ENCODE measurements at regions not wholly inside any gene's neighbourhood (a gene's known extent, or its start where the extent isn't known, plus 50 kb on each side); places are given as distances from the start of the nearest gene placed in this dataset.
"Not testable (repeated sequence)": the region's sequence is repeated elsewhere in the genome, so short reads cannot be mapped to it uniquely, and the experiment has no call there.

DNA sequence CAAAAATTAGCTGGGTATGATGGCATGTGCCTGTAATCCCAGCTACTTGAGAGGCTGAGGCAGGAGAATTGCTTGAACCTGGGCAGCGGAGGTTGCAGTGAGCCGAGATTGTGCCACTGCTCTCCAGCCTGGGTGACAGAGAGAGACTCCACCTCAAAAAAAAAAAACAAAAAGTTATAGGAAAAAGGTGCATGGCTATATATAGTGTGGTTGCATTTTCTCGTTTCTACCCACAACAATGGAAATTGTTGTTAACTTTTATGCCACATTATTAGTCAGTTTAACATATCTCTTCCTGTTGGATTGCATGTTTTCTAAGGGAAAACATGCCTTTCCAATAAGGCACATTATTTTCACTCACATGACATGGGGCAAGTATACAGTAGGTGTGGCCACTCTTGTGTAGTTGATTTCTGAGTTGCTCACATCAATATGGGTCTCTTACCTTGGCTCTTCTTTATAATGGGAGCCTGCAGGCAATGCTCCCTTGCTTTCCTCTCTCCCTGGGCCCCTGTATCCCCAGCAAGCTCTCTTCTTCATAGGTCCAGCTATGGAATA, 610.0 kb downstream of the RNF144A start:
- Mint-ChIP-seq H3K4me1 (ENCODE audit: low read depth) (no peaks in the 10 kb centered on the region), H3K27me3 (no peaks in the 10 kb centered on the region), H3K36me3 (ENCODE audit: low read depth) (no peaks in the 10 kb centered on the region), H3K9me3 (peaks cover 37% of the 10 kb centered on the region), H3K27ac (no peak overlapping the region), H3K4me3 (no peak overlapping the region)
- intact Hi-C loops (cut with micrococcal nuclease) = no loop called here

DNA sequence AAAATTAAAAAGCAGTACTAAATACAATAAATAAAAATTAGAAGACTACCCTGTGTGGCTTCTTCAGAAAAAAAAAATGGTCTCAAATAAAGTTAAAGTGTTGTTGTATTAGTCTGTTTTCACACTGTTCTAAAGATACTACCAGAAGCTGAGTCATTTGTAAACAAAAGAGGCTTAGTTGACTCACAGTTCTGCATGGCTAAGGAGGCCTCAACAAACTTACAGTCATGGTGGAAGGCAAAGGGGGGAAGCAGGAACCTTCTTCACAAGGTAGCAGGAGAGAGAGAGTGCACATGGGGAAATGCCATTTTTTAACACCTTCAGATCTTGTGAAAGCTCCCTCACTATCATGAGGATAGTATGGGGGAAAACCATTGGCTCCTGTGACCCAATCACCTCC, 612.8 kb downstream of the RNF144A start:
- Mint-ChIP-seq H3K4me3 (no peak overlapping the region), H3K4me1 (ENCODE audit: low read depth) (no peaks in the 10 kb centered on the region), H3K36me3 (ENCODE audit: low read depth) (no peaks in the 10 kb centered on the region), H3K27me3 (no peaks in the 10 kb centered on the region), H3K27ac (no peak overlapping the region), H3K9me3 (peaks cover 37% of the 10 kb centered on the region)
- intact Hi-C loops (cut with micrococcal nuclease) = no loop called here

DNA sequence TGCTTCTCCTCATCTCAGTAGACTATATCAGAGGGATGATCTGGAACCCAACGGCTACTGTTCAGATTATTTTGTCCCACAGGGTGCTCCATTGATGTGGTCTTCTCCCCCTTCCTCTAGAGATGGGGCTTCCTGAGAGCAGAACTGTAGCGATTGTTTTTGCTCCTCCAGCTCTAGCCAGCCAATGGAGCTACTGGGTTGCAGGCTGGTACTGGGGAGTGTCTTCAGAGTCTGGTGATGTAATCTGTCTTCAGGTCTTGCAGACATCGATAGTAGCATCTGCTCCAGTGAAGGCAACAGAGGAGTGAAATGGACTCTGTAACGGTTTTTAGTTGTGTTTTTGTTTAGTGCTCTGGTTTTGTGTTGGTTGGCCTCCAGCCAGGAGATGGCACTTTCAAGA, 621.9 kb downstream of the RNF144A start:
- intact Hi-C loops (cut with micrococcal nuclease) = no loop called here
- Mint-ChIP-seq H3K9me3 (no peaks in the 10 kb centered on the region), H3K4me1 (ENCODE audit: low read depth) (no peaks in the 10 kb centered on the region), H3K36me3 (ENCODE audit: low read depth) (no peaks in the 10 kb centered on the region), H3K27me3 (peaks cover 12% of the 10 kb centered on the region), H3K4me3 (no peak overlapping the region), H3K27ac (no peak overlapping the region)

DNA sequence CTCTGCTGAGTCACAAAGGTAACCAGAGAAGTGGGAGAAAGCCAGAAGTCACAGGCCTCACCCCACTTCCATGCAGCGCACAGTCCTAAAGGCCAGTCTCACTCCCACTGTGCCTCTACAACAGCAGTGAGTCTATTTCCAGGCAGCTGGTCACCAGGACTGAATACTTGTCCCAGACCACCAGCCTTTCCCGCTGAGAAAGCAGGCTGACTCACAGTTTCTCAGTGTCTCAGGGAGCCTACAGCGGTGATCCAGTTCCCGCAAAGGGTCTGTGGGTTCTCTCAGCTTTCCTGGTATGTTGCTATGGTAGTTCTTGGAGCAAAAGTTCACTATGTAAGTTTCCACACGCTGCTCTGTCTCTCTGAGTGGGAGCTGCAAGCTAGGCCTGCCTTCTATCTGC, 622.5 kb downstream of the RNF144A start:
- Mint-ChIP-seq H3K36me3 (ENCODE audit: low read depth) (no peaks in the 10 kb centered on the region), H3K27ac (no peak overlapping the region), H3K4me1 (ENCODE audit: low read depth) (no peaks in the 10 kb centered on the region), H3K4me3 (no peak overlapping the region), H3K27me3 (peaks cover 12% of the 10 kb centered on the region), H3K9me3 (no peaks in the 10 kb centered on the region)
- intact Hi-C loops (cut with micrococcal nuclease) = no loop called here

DNA sequence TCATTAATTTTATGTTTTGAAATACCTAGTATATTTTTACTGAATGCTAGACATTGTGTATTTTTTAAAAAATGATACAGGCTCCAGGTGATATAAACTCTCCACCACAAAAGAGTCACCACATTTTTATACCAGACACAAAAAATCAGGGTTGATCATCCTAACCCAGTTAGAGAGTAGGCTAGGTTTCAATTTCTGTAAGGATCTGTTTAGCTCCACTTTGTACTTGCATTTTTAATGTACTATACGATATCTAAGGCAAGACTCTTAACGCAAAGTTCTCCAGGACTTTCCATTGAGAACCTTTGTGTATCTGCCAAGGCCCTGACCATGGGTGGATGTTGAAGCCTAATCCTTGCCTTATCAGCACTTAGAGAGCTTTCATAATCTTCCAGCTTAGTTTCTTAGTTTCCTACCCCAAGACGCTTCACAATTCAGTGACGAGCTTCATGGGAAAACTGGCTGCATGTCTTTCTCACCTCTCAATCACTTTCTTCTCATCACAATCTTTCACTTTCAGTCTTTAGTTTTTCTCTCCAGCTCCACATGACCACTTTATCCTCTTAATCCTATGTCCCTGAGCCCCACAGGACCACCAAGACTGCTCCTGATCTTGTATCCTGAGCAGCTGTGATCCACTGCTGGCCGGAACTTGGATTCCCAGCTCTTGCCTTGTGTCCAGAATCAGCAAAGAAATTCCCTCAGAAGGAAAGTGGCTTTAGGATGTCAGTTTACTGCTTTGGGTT, 635.8 kb downstream of the RNF144A start:
- Mint-ChIP-seq H3K4me3 (no peak overlapping the region), H3K36me3 (ENCODE audit: low read depth) (no peaks in the 10 kb centered on the region), H3K9me3 (no peaks in the 10 kb centered on the region), H3K27me3 (peaks cover 5% of the 10 kb centered on the region), H3K4me1 (ENCODE audit: low read depth) (no peaks in the 10 kb centered on the region), H3K27ac (no peak overlapping the region)
- intact Hi-C loops (cut with micrococcal nuclease) = no loop called here

DNA sequence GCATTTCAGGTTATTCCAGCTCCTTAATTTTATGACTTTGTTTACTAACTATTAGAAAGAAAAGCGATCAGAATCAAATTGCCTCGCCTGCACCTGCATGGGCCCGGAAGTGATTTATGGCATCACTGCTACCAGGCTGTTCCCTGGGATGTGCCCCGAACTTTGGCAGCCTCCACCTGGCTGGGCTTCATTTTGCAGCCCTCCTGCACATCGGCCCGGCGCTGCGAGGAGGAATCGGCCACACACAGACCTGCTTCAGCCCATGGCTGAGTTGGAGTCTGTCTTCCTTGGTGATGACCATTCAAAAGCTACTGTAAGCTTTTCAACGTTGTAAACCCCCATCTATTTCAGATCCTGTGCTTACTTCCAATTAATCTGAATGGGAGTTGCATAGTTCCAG, 638.0 kb downstream of the RNF144A start:
- H3K9me3 Mint-ChIP-seq = no peaks in the 10 kb centered on the region
- intact Hi-C loops (cut with micrococcal nuclease) = no loop called here
- peaks cover 6% of the 10 kb centered on the region for H3K4me1 Mint-ChIP-seq (ENCODE audit: low read depth)
- peaks cover 5% of the 10 kb centered on the region for H3K27me3 Mint-ChIP-seq
- no peaks in the 10 kb centered on the region for H3K36me3 Mint-ChIP-seq (ENCODE audit: low read depth)
- no peak overlapping the region for H3K27ac Mint-ChIP-seq
- no peak overlapping the region for H3K4me3 Mint-ChIP-seq

DNA sequence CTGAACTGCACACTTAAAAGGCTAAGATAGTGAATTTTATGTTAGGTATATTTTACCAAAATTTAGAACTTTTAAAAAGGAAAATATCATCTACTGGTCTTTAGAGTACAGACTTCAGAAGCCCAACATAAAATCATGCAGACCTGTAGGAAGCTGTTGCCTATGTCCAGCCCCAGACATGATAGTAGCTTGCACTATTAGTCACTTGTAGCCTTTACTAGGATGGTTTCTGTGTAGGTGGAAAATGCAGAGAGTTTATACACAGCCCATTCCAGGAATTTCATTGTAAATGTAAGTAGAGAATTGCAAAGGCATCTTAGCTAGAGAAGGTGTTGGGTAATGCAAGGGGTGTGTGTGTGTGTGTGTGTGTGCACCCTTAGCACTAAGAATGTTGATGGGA, 640.2 kb downstream of the RNF144A start:
- Mint-ChIP-seq H3K36me3 (ENCODE audit: low read depth) (no peaks in the 10 kb centered on the region), H3K27ac (no peak overlapping the region), H3K9me3 (no peaks in the 10 kb centered on the region), H3K4me3 (no peak overlapping the region), H3K4me1 (ENCODE audit: low read depth) (peaks cover 6% of the 10 kb centered on the region), H3K27me3 (no peaks in the 10 kb centered on the region)
- intact Hi-C loops (cut with micrococcal nuclease) = no loop called here

DNA sequence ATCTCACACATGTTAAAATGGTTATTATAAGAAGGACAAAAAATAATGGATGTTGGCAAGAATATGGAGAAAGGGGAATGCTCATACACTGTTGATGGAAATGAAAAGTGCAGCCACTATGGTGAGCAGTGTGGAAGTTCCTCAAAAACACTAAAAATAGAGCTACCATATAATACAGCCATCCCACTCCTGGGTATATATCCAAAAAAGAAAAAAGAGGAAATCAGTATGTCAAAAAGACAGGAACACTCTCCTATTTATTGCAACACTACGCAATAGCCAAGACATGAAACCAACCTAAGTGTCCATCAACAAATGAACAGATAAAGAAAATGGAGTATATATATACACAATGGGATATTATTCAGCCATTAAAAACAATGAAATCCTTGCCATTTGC, 642.6 kb downstream of the RNF144A start:
- no peak overlapping the region for H3K27ac Mint-ChIP-seq
- H3K27me3 Mint-ChIP-seq = no peaks in the 10 kb centered on the region
- no peaks in the 10 kb centered on the region for H3K36me3 Mint-ChIP-seq (ENCODE audit: low read depth)
- no peaks in the 10 kb centered on the region for H3K9me3 Mint-ChIP-seq
- peaks cover 6% of the 10 kb centered on the region for H3K4me1 Mint-ChIP-seq (ENCODE audit: low read depth)
- H3K4me3 Mint-ChIP-seq = no peak overlapping the region
- intact Hi-C loops (cut with micrococcal nuclease) = no loop called here

DNA sequence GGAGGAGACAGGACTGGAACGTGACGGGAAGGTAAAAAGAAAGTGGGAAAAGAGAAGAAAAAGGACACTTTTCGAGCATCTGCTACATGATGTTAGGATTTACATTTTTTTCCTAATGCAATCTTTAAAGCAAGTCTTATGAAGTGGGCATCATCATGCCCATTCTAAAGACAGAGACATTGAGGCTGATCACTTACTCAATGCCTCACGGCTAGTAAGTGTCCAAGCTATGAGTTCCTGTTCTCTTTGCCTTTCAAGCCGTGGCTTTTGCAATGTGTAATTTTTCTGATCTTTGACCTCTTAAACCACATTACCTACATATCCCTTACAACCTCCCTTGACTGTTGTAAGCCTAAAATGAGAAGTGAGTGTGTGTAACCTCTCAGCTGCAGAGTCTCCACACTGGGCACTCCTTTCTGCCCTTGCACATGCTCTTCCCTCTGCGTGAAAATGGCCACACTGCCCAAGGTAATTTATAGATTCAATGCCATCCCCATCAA, 649.2 kb downstream of the RNF144A start:
- no peaks in the 10 kb centered on the region for H3K4me1 Mint-ChIP-seq (ENCODE audit: low read depth)
- no peak overlapping the region for H3K27ac Mint-ChIP-seq
- no peaks in the 10 kb centered on the region for H3K9me3 Mint-ChIP-seq
- intact Hi-C loops (cut with micrococcal nuclease) = no loop called here
- no peak overlapping the region for H3K4me3 Mint-ChIP-seq
- H3K36me3 Mint-ChIP-seq (ENCODE audit: low read depth) = no peaks in the 10 kb centered on the region
- peaks cover 5% of the 10 kb centered on the region for H3K27me3 Mint-ChIP-seq

DNA sequence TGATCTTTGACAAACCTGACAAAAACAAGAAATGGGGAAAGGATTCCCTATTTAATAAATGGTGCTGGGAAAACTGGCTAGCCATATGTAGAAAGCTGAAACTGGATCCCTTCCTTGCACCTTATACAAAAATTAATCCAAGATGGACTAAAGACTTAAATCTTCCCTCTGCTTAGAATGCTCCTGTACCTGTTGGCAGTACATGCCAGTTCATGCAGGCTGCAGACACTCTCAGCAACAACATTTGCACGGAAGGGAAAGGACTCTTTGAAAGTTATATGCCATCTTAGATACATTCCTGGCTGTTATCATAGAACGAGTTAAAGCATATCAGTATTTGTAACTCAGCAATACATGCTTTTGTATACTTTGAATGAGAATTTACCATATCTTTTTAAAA, 649.9 kb downstream of the RNF144A start:
- H3K27ac Mint-ChIP-seq; H3K27me3 Mint-ChIP-seq; intact Hi-C loops (cut with micrococcal nuclease); H3K4me3 Mint-ChIP-seq; H3K36me3 Mint-ChIP-seq (ENCODE audit: low read depth); H3K4me1 Mint-ChIP-seq (ENCODE audit: low read depth); H3K9me3 Mint-ChIP-seq: not testable (repeated sequence)

DNA sequence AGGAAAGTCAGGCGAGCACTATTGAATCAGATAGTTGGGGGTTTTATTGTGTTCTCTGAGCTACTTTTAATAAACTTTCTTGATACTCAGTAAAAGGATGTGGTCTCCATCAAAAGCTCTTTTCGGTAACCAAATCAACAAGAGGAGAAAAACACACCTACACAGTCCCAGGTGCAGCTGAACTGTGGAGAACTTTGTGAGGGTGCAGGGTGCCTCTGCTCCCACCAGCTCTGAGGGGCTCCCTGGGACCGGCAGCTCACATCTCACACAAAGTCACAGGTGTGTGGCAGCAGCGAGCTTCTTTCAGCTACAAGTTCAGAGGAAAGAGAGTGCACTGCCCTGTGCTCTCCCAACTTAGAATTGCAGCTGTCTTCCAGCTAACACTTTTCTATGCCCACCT, 650.4 kb downstream of the RNF144A start:
- H3K4me1 Mint-ChIP-seq (ENCODE audit: low read depth) = no peaks in the 10 kb centered on the region
- peaks cover 5% of the 10 kb centered on the region for H3K27me3 Mint-ChIP-seq
- no peaks in the 10 kb centered on the region for H3K9me3 Mint-ChIP-seq
- no peaks in the 10 kb centered on the region for H3K36me3 Mint-ChIP-seq (ENCODE audit: low read depth)
- H3K27ac Mint-ChIP-seq = no peak overlapping the region
- intact Hi-C loops (cut with micrococcal nuclease) = no loop called here
- no peak overlapping the region for H3K4me3 Mint-ChIP-seq

DNA sequence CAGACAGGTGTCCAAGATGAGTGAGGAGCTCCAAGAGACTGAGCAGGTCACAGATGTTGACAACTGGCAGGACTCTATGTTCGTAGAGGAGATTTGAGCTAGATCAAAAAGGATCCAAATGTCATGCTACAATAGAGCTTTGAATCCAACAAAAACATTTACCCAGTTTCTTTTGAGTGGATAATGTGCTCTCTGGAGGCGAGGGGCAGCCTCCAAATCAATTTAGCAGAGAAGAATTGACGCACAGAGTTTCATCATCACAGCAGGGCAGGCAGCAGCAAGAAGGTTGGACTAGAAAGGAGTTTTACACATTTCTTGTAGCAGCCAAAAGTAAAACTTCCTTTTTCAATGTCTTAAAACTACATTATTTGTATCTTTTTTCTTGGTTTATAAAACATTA, 653.0 kb downstream of the RNF144A start:
- Mint-ChIP-seq H3K36me3 (ENCODE audit: low read depth) (no peaks in the 10 kb centered on the region), H3K4me1 (ENCODE audit: low read depth) (no peaks in the 10 kb centered on the region), H3K9me3 (no peaks in the 10 kb centered on the region), H3K4me3 (no peak overlapping the region), H3K27me3 (peaks cover 12% of the 10 kb centered on the region), H3K27ac (no peak overlapping the region)
- intact Hi-C loops (cut with micrococcal nuclease) = no loop called here

DNA sequence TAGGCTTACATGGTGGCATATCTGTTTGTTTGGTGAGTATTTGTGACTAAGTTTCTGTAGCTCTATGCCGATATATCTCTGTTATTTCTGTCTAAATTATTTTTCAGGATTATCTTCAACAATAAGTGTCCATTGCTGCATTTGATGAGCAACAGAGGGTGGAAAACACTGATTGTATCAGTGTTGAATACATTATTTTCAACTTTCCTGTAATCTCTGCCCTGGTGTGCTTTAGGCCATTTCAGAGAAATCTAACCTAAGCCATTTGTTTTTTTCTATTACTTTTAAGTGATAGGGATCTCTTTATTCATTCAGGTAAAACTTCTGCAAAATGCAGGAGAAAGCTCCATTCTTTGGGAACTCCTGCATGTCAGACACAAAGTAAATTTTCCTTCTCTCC, 654.5 kb downstream of the RNF144A start:
- H3K4me1 Mint-ChIP-seq (ENCODE audit: low read depth) = no peaks in the 10 kb centered on the region
- H3K36me3 Mint-ChIP-seq (ENCODE audit: low read depth) = no peaks in the 10 kb centered on the region
- no peaks in the 10 kb centered on the region for H3K9me3 Mint-ChIP-seq
- intact Hi-C loops (cut with micrococcal nuclease) = no loop called here
- H3K4me3 Mint-ChIP-seq = no peak overlapping the region
- no peak overlapping the region for H3K27ac Mint-ChIP-seq
- H3K27me3 Mint-ChIP-seq = peaks cover 11% of the 10 kb centered on the region

DNA sequence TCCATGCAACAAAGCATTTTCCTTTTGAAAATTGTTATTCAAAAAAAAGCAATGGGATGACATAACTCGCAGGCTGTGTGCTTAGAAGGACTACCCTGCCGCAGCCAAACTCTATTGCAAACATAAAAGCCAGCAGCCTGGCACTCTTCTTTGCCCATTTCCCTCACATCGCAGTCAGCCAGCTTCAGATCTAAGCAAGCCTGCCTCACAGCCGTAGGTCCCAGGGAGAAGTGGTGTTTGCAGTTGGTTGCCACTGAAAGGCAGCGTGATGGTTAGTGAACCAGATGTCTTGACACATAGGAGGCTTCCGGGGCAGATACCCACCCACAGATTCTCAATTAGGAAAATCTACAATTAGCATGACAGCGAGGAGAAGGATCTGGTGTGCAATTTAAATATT, 655.2 kb downstream of the RNF144A start:
- H3K27me3 Mint-ChIP-seq = peaks cover 11% of the 10 kb centered on the region
- H3K27ac Mint-ChIP-seq = no peak overlapping the region
- peaks cover 5% of the 10 kb centered on the region for H3K9me3 Mint-ChIP-seq
- H3K36me3 Mint-ChIP-seq (ENCODE audit: low read depth) = no peaks in the 10 kb centered on the region
- intact Hi-C loops (cut with micrococcal nuclease) = no loop called here
- H3K4me3 Mint-ChIP-seq = no peak overlapping the region
- H3K4me1 Mint-ChIP-seq (ENCODE audit: low read depth) = no peaks in the 10 kb centered on the region

Data from dendritic cell treated with granulocyte-macrophage colony-stimulating factor and Interleukin-4, amounts not matched to agents 40 ng/mL and 50 ng/mL, for 4 days (primary cell).